Fibroblast of pulmonary artery (primary cell): ENCODE measurements at regions not wholly inside any gene's neighbourhood (a gene's known extent, or its start where the extent isn't known, plus 50 kb on each side); places are given as distances from the start of the nearest gene placed in this dataset.

Experiments used
- DNase-seq: peaks from one replicate; pipeline ENCODE4 v3.0.0-alpha.2; 2010; ENCODE audit warnings: low read depth
- H3K4me3 ChIP-seq: replicated peaks from 2 replicates; pipeline ENCODE4 v1.5.1; 2011; ENCODE audit warnings: low read depth, mild to moderate bottlenecking, control low read depth, low read length, moderate library complexity
- CTCF ChIP-seq: IDR thresholded peaks from 2 replicates; pipeline ENCODE4 v1.5.1; 2011; ENCODE audit warnings: mild to moderate bottlenecking, control low read depth, low read length, inconsistent platforms; ENCODE audit errors: missing control alignments

GRCh38 chr10:131418681-131419080 is 107.2 kb upstream of the TCERG1L start:
- no peak for TF ChIP-seq CTCF
- H3K4me3 ChIP-seq = no peak overlapping the region
- DNase-seq = no peak

DNA sequence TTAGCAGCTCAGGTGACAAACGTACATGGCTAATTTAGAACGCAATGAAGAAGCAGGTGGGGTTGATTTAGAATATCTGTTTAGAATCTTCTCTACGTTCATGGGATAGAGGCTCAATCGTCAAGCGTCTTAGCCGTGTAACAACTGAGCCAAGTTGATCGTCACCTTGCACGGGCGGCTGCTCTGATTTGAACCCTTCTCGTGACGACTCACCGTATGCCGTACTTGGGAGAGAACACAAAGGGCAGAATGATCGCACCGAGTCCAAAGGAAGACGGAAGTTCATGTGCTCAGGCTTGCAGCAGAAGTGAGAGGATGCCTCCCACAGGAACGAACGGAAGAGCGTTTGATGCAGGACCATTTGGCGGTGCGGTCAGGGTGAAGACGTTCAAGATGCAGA is 108.3 kb upstream of the TCERG1L start:
- no peak for TF ChIP-seq CTCF
- no peak overlapping the region for H3K4me3 ChIP-seq
- DNase-seq = no peak

GRCh38 chr10:131420867-131421266 is 109.3 kb upstream of the TCERG1L start:
- DNase-seq = no peak
- no peak for TF ChIP-seq CTCF
- H3K4me3 ChIP-seq = no peak overlapping the region

- H3K4me3 ChIP-seq = no peak overlapping the region
- TF ChIP-seq CTCF = no peak
- DNase-seq = no peak
These were observed 109.9 kb upstream of the TCERG1L start for GRCh38 chr10:131421381-131421780.

GRCh38 chr10:131422731-131423130 is 111.2 kb upstream of the TCERG1L start:
- no peak for TF ChIP-seq CTCF
- no peak for DNase-seq
- no peak overlapping the region for H3K4me3 ChIP-seq

- DNase-seq = no peak
These were observed 112.5 kb upstream of the TCERG1L start for GRCh38 chr10:131424053-131424452.

More at GRCh38 chr10:131424053-131424452, 112.5 kb upstream of the TCERG1L start:
- TF ChIP-seq CTCF = no peak
- H3K4me3 ChIP-seq = no peak overlapping the region
